ENCODE measurements at regions not wholly inside any gene's neighbourhood (a gene's known extent, or its start where the extent isn't known, plus 50 kb on each side); places are given as distances from the start of the nearest gene placed in this dataset.

- no peaks in the 10 kb centered on the region for H3K36me3 ChIP-seq (ENCODE audit: control insufficient read depth in 2 of 2, insufficient read depth in 2 of 2, low read length in 1 of 2)
- no peaks in the 10 kb centered on the region for H3K4me1 ChIP-seq (ENCODE audit: control insufficient read depth in 2 of 2, insufficient read depth in 2 of 2, low read length in 2 of 2)
- WGBS, result 92% methylated on average over 1 of the region's 1 CpG
- no peak overlapping the region for H3K27ac ChIP-seq (ENCODE audit: low read depth in 1 of 2, low read length in 1 of 2)
- no peak for DNase-seq (ENCODE audit: low read depth in 6 of 9, low spot score in 9 of 9)
- H3K4me3 ChIP-seq (ENCODE audit: low read length in 2 of 2), result no peak overlapping the region
- no peaks in the 10 kb centered on the region for H3K27me3 ChIP-seq (ENCODE audit: control insufficient read depth in 2 of 2, insufficient read depth in 1 of 2, low read length in 1 of 2)
- H3K9me3 ChIP-seq (ENCODE audit: control insufficient read depth in 2 of 2, insufficient read depth in 1 of 2, low read length in 1 of 2), result no peaks in the 10 kb centered on the region
Measured at GRCh38 chr5:117065800-117066199, 491.2 kb upstream of the SEMA6A start.

GRCh38 chr5:117065161-117065560 lies 490.5 kb upstream of the SEMA6A start:
- Histone ChIP-seq H3K36me3 (ENCODE audit: control insufficient read depth in 2 of 2, insufficient read depth in 2 of 2, low read length in 1 of 2) (no peaks in the 10 kb centered on the region), H3K9me3 (ENCODE audit: control insufficient read depth in 2 of 2, insufficient read depth in 1 of 2, low read length in 1 of 2) (no peaks in the 10 kb centered on the region), H3K27me3 (ENCODE audit: control insufficient read depth in 2 of 2, insufficient read depth in 1 of 2, low read length in 1 of 2) (no peaks in the 10 kb centered on the region), H3K4me3 (ENCODE audit: low read length in 2 of 2) (no peak overlapping the region), H3K27ac (ENCODE audit: low read depth in 1 of 2, low read length in 1 of 2) (no peak overlapping the region), H3K4me1 (ENCODE audit: control insufficient read depth in 2 of 2, insufficient read depth in 2 of 2, low read length in 2 of 2) (no peaks in the 10 kb centered on the region)
- 97% methylated on average over 1 of the region's 1 CpG for WGBS
- no peak for DNase-seq (ENCODE audit: low read depth in 6 of 9, low spot score in 9 of 9)

- H3K4me3 ChIP-seq (ENCODE audit: low read length in 2 of 2), result no peak overlapping the region
- no peaks in the 10 kb centered on the region for H3K4me1 ChIP-seq (ENCODE audit: control insufficient read depth in 2 of 2, insufficient read depth in 2 of 2, low read length in 2 of 2)
Measured at GRCh38 chr5:117060099-117060498, 485.5 kb upstream of the SEMA6A start.

GRCh38 chr5:117058740-117059139 lies 484.1 kb upstream of the SEMA6A start:
- no peak for DNase-seq (ENCODE audit: low read depth in 6 of 9, low spot score in 9 of 9)
- Histone ChIP-seq H3K4me1 (ENCODE audit: control insufficient read depth in 2 of 2, insufficient read depth in 2 of 2, low read length in 2 of 2) (no peaks in the 10 kb centered on the region), H3K36me3 (ENCODE audit: control insufficient read depth in 2 of 2, insufficient read depth in 2 of 2, low read length in 1 of 2) (no peaks in the 10 kb centered on the region), H3K27ac (ENCODE audit: low read depth in 1 of 2, low read length in 1 of 2) (no peak overlapping the region), H3K4me3 (ENCODE audit: low read length in 2 of 2) (no peak overlapping the region), H3K9me3 (ENCODE audit: control insufficient read depth in 2 of 2, insufficient read depth in 1 of 2, low read length in 1 of 2) (no peaks in the 10 kb centered on the region), H3K27me3 (ENCODE audit: control insufficient read depth in 2 of 2, insufficient read depth in 1 of 2, low read length in 1 of 2) (no peaks in the 10 kb centered on the region)

More at GRCh38 chr5:117060099-117060498, 485.5 kb upstream of the SEMA6A start:
- no peak for DNase-seq (ENCODE audit: low read depth in 6 of 9, low spot score in 9 of 9)
- Histone ChIP-seq H3K9me3 (ENCODE audit: control insufficient read depth in 2 of 2, insufficient read depth in 1 of 2, low read length in 1 of 2) (no peaks in the 10 kb centered on the region), H3K27ac (ENCODE audit: low read depth in 1 of 2, low read length in 1 of 2) (no peak overlapping the region), H3K36me3 (ENCODE audit: control insufficient read depth in 2 of 2, insufficient read depth in 2 of 2, low read length in 1 of 2) (no peaks in the 10 kb centered on the region), H3K27me3 (ENCODE audit: control insufficient read depth in 2 of 2, insufficient read depth in 1 of 2, low read length in 1 of 2) (no peaks in the 10 kb centered on the region)
- 89% methylated on average over 1 of the region's 1 CpG for WGBS

- Histone ChIP-seq H3K36me3 (ENCODE audit: control insufficient read depth in 2 of 2, insufficient read depth in 2 of 2, low read length in 1 of 2) (no peaks in the 10 kb centered on the region), H3K27ac (ENCODE audit: low read depth in 1 of 2, low read length in 1 of 2) (no peak overlapping the region), H3K9me3 (ENCODE audit: control insufficient read depth in 2 of 2, insufficient read depth in 1 of 2, low read length in 1 of 2) (no peaks in the 10 kb centered on the region), H3K4me1 (ENCODE audit: control insufficient read depth in 2 of 2, insufficient read depth in 2 of 2, low read length in 2 of 2) (no peaks in the 10 kb centered on the region), H3K27me3 (ENCODE audit: control insufficient read depth in 2 of 2, insufficient read depth in 1 of 2, low read length in 1 of 2) (no peaks in the 10 kb centered on the region), H3K4me3 (ENCODE audit: low read length in 2 of 2) (no peak overlapping the region)
- 91% methylated on average over 2 of the region's 2 CpGs for WGBS
- DNase-seq (ENCODE audit: low read depth in 6 of 9, low spot score in 9 of 9), result no peak
Measured at GRCh38 chr5:117055517-117055916, 480.9 kb upstream of the SEMA6A start.

- Histone ChIP-seq H3K9me3 (ENCODE audit: control insufficient read depth in 2 of 2, insufficient read depth in 1 of 2, low read length in 1 of 2) (no peaks in the 10 kb centered on the region), H3K4me3 (ENCODE audit: low read length in 2 of 2) (no peak overlapping the region), H3K27ac (ENCODE audit: low read depth in 1 of 2, low read length in 1 of 2) (no peak overlapping the region), H3K36me3 (ENCODE audit: control insufficient read depth in 2 of 2, insufficient read depth in 2 of 2, low read length in 1 of 2) (no peaks in the 10 kb centered on the region), H3K4me1 (ENCODE audit: control insufficient read depth in 2 of 2, insufficient read depth in 2 of 2, low read length in 2 of 2) (no peaks in the 10 kb centered on the region), H3K27me3 (ENCODE audit: control insufficient read depth in 2 of 2, insufficient read depth in 1 of 2, low read length in 1 of 2) (no peaks in the 10 kb centered on the region)
- 90% methylated on average over 4 of the region's 4 CpGs for WGBS
- DNase-seq (ENCODE audit: low read depth in 6 of 9, low spot score in 9 of 9), result no peak
Measured at GRCh38 chr5:117054911-117055310, 480.3 kb upstream of the SEMA6A start.

GRCh38 chr5:117054141-117054540 lies 479.5 kb upstream of the SEMA6A start:
- WGBS, result 77% methylated on average over 1 of the region's 1 CpG
- Histone ChIP-seq H3K27ac (ENCODE audit: low read depth in 1 of 2, low read length in 1 of 2) (no peak overlapping the region), H3K27me3 (ENCODE audit: control insufficient read depth in 2 of 2, insufficient read depth in 1 of 2, low read length in 1 of 2) (no peaks in the 10 kb centered on the region), H3K4me1 (ENCODE audit: control insufficient read depth in 2 of 2, insufficient read depth in 2 of 2, low read length in 2 of 2) (no peaks in the 10 kb centered on the region), H3K36me3 (ENCODE audit: control insufficient read depth in 2 of 2, insufficient read depth in 2 of 2, low read length in 1 of 2) (no peaks in the 10 kb centered on the region), H3K4me3 (ENCODE audit: low read length in 2 of 2) (no peak overlapping the region), H3K9me3 (ENCODE audit: control insufficient read depth in 2 of 2, insufficient read depth in 1 of 2, low read length in 1 of 2) (no peaks in the 10 kb centered on the region)
- no peak for DNase-seq (ENCODE audit: low read depth in 6 of 9, low spot score in 9 of 9)

- WGBS, result 76% methylated on average over 6 of the region's 6 CpGs
- no peak overlapping the region for H3K27ac ChIP-seq (ENCODE audit: low read depth in 1 of 2, low read length in 1 of 2)
- no peaks in the 10 kb centered on the region for H3K27me3 ChIP-seq (ENCODE audit: control insufficient read depth in 2 of 2, insufficient read depth in 1 of 2, low read length in 1 of 2)
- DNase-seq (ENCODE audit: low read depth in 6 of 9, low spot score in 9 of 9), result no peak
- no peaks in the 10 kb centered on the region for H3K36me3 ChIP-seq (ENCODE audit: control insufficient read depth in 2 of 2, insufficient read depth in 2 of 2, low read length in 1 of 2)
- no peaks in the 10 kb centered on the region for H3K9me3 ChIP-seq (ENCODE audit: control insufficient read depth in 2 of 2, insufficient read depth in 1 of 2, low read length in 1 of 2)
- H3K4me3 ChIP-seq (ENCODE audit: low read length in 2 of 2), result no peak overlapping the region
- no peaks in the 10 kb centered on the region for H3K4me1 ChIP-seq (ENCODE audit: control insufficient read depth in 2 of 2, insufficient read depth in 2 of 2, low read length in 2 of 2)
Measured at GRCh38 chr5:117041926-117042595, 467.4 kb upstream of the SEMA6A start.

- no peaks in the 10 kb centered on the region for H3K4me1 ChIP-seq (ENCODE audit: control insufficient read depth in 2 of 2, insufficient read depth in 2 of 2, low read length in 2 of 2)
- no peak for DNase-seq (ENCODE audit: low read depth in 6 of 9, low spot score in 9 of 9)
- no peak overlapping the region for H3K27ac ChIP-seq (ENCODE audit: low read depth in 1 of 2, low read length in 1 of 2)
- H3K4me3 ChIP-seq (ENCODE audit: low read length in 2 of 2), result no peak overlapping the region
- no peaks in the 10 kb centered on the region for H3K27me3 ChIP-seq (ENCODE audit: control insufficient read depth in 2 of 2, insufficient read depth in 1 of 2, low read length in 1 of 2)
- H3K9me3 ChIP-seq (ENCODE audit: control insufficient read depth in 2 of 2, insufficient read depth in 1 of 2, low read length in 1 of 2), result no peaks in the 10 kb centered on the region
- H3K36me3 ChIP-seq (ENCODE audit: control insufficient read depth in 2 of 2, insufficient read depth in 2 of 2, low read length in 1 of 2), result no peaks in the 10 kb centered on the region
Measured at GRCh38 chr5:117039035-117039434, 464.4 kb upstream of the SEMA6A start.

GRCh38 chr5:117027384-117027783 lies 452.8 kb upstream of the SEMA6A start:
- 97% methylated on average over 2 of the region's 2 CpGs for WGBS
- DNase-seq (ENCODE audit: low read depth in 6 of 9, low spot score in 9 of 9), result no peak
- Histone ChIP-seq H3K27ac (ENCODE audit: low read depth in 1 of 2, low read length in 1 of 2) (no peak overlapping the region), H3K9me3 (ENCODE audit: control insufficient read depth in 2 of 2, insufficient read depth in 1 of 2, low read length in 1 of 2) (no peaks in the 10 kb centered on the region), H3K4me1 (ENCODE audit: control insufficient read depth in 2 of 2, insufficient read depth in 2 of 2, low read length in 2 of 2) (no peaks in the 10 kb centered on the region), H3K36me3 (ENCODE audit: control insufficient read depth in 2 of 2, insufficient read depth in 2 of 2, low read length in 1 of 2) (no peaks in the 10 kb centered on the region), H3K4me3 (ENCODE audit: low read length in 2 of 2) (no peak overlapping the region), H3K27me3 (ENCODE audit: control insufficient read depth in 2 of 2, insufficient read depth in 1 of 2, low read length in 1 of 2) (no peaks in the 10 kb centered on the region)

Measured in thymus (tissue), 11 donors.